Hematopoietic multipotent progenitor cell treated with erythropoietin and hydrocortisone succinate and interleukin-3 and kit ligand, for 17 days (in vitro differentiated cells): ENCODE measurements at regions not wholly inside any gene's neighbourhood (a gene's known extent, or its start where the extent isn't known, plus 50 kb on each side); places are given as distances from the start of the nearest gene placed in this dataset.

Source experiments
- DNase-seq: peaks from one replicate; pipeline ENCODE4 v3.0.0-alpha.2; 2015; ENCODE audit warnings: low spot score

DNA sequence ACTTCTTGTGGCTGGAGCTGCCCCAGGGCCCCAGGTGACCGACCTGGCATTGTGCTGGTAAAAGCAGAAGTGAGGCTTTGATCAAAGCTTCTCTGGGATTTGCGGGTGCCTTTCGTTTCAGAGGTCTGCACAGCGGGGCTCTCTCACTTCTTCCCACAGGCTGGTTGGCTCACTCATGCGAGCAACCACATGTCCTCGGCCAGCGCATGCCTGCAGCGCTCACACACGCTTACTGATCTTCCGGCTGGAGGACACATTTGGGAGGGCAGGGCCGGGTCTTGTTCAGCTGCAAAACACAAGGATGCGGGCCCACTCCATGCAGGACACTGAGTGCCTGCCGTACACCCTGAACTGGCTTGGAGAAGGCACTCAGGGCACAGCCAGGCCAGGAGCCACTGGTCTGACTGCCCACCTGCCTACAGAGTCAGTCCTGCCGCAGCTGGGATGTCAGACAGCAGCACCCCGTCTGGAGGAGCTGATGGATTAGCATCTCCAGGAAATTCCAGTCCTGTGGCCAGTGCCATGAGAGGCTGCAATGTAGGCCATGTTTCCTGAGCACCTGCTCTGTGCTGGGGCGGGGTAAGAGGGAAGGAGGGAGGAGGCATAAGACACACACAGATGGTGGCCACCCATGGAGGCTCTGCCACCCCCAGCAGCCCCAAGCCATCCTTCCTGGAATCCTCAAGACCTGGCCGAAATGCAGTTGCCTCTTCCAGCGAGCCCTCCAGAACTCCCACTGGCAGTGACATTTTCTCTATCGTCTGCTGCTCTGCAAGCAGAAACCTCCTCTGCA is 1383.2 kb downstream of the BRD1 start:
- DNase-seq = no peak

DNA sequence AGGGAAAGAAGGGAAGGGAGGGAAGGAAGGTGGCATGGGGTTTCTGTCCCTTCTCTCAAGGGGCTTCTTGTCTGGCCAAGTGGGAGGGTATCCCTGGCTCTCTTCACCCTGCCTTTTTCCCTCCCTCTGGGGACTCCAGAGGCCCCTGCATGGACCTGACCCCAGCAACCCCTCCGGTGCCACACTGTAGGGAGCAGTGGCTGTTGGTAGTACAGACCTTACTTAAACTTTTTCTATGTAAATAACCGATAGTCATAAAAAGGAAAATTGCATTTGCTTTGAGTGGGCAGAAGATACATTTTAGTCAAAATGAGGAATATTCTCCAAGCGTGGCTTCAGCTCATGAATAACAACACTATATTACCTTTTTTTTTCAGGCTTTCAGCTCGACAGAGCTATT is 1384.0 kb downstream of the BRD1 start:
- no peak for DNase-seq

DNA sequence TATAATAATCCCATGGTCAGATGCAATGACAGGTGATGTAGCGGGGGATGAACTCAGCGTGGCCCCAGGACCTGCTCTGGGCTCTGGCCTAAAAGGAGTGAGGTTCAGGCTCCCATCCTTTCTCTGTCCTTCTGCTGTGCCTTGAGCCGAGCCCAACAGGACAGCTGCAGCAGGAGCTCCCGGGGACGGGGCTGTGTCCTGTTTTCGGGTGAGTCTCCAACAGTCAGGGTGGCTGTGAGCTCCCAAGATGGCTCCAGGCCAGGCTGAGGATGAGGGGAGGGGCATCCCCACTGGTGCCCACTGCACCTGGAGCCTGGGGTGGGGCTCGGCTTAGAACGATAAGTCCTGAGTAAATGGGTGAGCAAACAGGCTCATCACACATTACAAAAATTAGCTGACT is 1385.0 kb downstream of the BRD1 start:
- no peak for DNase-seq

DNA sequence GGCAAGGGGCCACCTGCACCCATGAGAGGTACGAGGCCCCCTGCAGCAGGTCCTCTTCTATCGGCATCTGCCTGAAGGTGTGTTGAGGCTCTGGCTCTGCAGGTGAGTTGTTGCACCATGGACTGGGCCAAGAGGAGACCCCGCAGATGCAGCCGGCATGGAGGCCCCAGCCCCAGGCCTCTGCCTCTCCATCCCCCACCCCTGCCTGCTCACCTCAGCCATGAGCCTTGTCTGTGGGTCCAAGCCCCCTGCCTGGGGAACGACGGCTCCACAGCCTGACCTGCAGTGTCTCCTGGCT is 1386.2 kb downstream of the BRD1 start:
- DNase-seq = no peak

DNA sequence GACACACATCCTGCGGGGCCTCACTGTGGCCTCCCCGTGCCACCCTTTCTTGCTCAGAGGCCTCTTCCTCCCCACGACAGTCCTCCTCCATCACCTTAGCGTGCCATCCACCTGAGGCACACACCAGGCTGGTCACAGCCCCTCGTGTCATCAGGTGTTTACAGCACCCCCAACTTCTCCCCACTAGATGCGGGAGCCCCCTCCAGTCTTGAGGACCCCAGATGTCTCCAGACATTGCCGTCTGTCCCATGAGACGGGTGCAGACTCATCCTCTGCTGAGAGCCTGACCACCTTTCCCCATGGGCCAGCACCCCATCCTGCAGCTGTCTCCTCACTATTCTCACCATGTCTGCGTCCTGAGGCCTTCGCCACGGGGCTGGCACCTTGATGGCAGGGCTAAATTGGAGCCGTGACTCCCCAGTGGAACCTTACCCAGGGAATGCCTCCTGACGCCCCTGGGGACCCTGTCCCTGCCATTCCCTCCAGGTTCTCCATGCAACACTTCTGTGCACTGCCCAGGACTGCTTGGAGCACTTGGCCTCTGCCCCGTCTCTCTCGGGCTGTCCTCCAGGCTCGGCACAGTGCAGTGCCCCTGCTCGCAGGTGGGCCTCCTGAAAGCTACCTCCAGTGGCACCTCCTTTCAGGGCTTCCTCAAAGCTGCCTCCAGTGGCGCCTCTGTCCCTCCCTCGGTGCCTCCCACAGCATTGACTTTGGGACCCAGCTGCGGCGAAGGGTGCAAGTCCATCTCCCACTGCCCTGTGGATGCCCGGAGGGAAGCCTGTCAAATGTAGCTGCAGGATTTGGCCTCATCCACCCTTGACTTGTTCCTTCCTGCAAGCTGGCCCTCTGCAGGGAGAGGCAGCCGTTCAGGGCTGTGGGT is 1386.8 kb downstream of the BRD1 start:
- DNase-seq = no peak

DNA sequence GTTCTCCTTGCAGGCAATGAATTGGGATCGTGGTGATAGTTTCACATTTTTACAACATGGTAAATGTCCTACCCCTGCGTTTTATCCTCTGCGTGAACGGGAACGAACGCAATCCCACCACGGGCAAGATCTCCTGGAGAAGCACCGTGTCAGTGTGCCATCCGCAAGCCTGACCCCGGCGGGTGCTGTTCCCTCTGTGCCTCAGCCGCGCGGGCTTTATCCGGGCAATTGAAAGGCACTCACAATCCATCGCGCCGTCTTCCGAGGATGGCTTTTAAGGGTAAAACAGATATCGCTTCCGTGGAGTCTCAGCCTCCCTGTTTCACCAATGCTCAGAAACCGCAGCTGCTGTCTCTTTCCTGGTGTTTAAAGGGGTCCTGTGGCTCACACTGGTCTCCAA is 1387.5 kb downstream of the BRD1 start:
- no peak for DNase-seq

GRCh38 chr22:48439560-48440135 is 1388.0 kb downstream of the BRD1 start:
- DNase-seq = no peak

DNA sequence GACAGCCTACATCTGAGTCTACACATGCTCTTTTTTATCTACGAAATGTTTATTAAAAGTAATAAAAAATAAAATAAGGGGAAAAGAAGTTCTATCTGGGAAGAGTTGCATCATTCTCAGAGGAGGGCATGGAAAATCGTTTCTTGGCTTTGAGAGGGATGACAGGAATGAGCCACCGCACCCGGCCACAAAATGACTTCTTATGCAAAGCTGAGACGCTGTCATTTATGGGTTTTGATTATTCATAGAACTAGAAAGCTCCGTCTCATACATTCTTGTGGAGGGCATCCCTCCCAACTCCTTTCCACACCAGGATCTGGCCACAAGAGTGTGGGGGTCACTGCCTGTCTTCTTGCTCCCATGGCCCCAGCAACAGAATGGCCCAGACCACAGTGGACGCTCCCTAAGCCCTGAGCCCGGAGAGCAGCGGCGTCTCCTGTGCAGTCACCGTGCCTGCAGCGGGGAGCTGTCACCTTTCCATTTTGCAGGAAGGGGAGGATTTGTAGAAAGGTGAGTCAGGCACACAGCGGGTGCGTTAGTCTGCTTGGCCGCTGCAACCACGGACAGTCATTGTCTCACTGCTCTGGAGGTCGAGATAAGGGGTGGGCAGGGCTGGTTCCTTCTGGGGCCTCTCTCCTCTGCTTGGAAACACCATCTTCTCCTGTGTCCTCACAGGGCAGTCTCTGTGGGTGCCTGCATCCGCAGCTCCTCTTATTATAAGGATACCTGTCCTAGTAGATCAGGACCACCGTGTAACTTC is 1388.7 kb downstream of the BRD1 start:
- no peak for DNase-seq

DNA sequence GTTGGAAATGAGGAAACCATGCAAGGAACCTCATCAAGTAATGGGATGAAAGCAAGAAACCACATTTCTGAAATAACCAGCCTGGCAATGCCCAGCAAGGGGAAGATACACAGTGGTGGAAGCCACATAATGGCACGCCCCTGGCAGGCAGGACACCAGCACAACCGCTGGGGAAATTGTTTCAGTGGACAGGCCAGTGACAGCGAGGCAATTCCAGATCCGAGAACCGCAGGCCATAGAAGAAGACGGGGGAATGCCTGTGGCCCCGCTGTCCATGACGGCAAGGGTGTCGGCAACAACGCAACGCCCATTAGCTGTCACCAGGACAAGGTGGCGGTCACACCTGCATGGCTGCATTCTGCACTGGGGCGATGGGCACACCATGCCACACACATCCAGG is 1389.6 kb downstream of the BRD1 start:
- DNase-seq = no peak

DNA sequence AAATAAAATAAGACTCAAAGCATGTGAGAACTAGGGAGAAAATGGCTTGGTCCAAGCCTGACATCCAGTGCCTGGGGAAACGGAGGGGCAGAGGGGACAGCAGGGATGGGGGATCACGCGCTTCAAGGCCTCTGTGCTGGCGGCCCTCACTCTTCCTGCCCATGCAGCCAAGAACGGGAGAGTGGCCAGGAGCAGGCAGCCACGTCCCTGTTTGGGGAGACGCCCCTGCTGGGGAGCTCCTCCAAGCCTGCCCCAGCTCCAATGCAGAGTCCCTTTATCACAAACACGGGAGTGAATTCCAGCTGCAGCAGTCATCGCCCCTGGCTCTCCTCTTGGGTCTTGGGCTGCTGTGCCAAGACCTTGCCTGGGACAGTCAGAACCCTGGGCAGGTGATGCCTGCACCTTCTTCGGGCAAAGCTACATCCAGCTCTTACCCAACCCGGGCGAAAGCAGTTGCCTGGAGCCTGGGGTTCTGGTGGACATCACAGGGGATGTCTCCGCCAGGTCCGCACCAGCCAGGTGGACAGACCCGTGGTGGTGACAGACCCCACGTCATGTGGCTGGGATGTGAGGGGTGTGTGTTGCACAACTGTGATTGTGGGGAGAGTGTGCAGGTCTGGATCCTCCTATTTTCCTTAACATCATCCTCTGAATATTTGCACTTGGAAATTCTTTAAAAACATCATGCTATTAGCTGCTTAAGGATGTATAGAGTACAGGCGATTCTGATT is 1391.3 kb downstream of the BRD1 start:
- DNase-seq = no peak

DNA sequence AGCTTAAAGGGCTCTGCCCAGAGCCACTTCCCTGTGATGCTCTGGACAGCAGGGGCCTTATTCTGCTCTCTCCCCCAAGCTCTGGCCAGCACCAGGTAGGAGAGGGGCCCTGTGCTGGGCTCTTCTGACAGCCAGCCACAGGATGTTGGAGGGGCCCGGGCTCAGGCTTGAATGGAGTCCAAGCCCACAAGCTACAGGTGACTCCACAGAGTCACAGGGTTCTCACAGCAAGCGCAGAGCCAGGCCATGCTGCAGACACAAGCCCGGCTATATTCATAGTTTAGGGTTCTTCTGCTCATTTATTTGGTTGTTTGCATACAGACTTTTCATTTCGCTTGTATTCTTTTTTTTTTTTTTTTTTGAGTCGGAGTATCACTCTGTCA is 1392.8 kb downstream of the BRD1 start:
- DNase-seq = no peak

DNA sequence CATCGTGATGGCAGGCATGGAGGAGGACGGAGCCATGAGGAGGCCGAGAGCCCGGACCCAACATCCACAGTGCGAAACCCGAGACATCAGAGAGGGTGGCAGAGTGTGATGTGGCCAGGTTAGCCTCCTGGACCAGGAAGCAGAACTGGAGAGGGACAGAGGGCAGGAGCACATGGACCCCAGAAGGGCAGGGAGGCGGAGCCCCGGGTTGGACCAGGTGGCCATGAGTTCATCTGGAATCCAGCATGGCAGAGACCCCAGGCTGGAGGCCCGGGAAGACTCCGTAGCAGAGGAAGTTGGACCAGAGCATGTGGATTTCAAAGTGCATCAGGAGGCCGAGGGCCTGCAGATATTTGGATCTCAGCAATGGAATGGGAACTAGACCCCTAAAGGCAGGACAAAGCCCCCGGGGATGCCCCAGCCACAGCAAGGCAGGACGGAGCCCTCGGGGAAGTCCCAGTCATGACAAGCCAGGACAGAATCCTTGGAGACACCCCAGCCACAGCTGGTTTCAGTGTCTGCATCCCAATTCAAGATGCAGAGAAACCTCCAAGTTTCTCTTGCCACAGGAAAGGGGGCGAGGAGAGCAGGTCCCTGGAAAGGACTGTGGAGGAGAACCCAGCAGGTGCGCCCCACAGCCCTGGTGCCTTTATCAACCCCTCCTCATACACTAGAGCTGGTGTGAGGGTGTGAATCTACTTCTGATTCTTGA is 1393.4 kb downstream of the BRD1 start:
- no peak for DNase-seq

DNA sequence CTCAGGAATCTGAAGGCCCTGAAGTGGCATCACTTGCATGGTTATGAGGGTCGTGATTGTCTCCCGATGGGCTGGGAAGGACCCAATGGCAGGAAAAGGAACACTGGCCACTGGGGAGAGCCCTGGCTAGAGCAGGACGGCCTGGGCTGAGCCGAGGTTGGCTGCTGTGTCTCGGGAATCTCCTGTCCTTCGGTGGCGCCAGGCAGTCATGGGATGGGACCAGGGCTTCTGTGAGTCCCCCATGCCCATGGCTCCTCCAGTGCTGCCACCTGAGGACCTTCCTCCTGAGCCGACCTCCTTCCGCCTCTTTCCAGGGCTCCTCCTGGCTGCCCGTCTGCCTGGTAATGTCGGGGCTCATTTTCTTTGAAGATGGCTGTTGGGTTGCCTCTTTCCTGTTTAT is 1394.0 kb downstream of the BRD1 start:
- DNase-seq = no peak

- DNase-seq = no peak
These were observed 1394.7 kb downstream of the BRD1 start for GRCh38 chr22:48432781-48433518.

GRCh38 chr22:48431536-48432315 is 1395.9 kb downstream of the BRD1 start:
- no peak for DNase-seq

GRCh38 chr22:48431014-48431413 is 1396.7 kb downstream of the BRD1 start:
- no peak for DNase-seq

GRCh38 chr22:48429446-48430020 is 1398.1 kb downstream of the BRD1 start:
- DNase-seq = no peak

DNA sequence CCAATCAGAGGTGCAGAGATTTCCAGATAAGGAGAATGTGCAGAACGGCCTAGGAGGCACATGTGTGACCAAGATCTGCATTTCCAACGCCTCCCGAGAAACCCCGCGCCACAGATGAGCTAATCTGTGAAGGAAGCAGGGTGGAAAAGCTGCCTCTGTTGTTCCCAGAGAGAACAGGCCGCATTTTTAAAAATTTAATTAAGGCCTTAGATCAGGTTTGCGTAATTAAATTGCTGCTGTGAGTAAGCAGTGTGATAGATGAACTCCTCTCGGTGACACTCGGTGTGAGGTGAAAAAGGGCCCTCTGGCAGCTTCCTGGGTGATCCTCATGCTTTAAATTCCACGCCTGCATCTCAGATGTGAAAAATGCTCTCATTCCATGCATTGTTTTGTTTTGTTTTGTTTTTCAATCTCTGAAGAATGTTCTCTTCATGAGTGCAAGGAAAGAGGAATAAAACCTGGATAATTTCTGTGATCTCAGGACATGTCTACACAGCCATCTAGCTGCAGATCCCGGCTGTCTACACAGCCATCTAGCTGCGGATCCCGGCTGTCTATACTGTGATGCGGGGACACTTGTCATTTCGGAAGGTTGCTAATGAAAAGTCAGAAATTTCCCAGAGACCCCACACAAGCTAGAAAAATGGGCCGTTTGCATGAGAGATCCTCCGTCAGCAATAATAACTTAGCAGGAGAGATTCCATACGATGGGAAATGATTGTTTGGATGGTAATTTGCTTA is 1398.9 kb downstream of the BRD1 start:
- DNase-seq = no peak
